Mesothelial cell of epicardium (in vitro differentiated cells): ENCODE measurements at regions not wholly inside any gene's neighbourhood (a gene's known extent, or its start where the extent isn't known, plus 50 kb on each side); places are given as distances from the start of the nearest gene placed in this dataset.

Source experiments
- DNase-seq, 2 experiments: peaks; one replicate each; pipeline ENCODE4 v3.0.0; 2021; ENCODE audit warnings: low spot score in 2 of 2; ENCODE audit not compliant: unreplicated experiment in 2 of 2
- H3K27ac Mint-ChIP-seq: 2 replicates; pipeline ENCODE4 v1.8.0; 2021; ENCODE audit warnings: mixed read lengths
- H3K27me3 Mint-ChIP-seq: 2 replicates; pipeline ENCODE4 v1.8.0; 2021; ENCODE audit warnings: low read depth, mixed read lengths
- H3K36me3 Mint-ChIP-seq: 2 replicates; pipeline ENCODE4 v1.8.0; 2021; ENCODE audit warnings: mixed read lengths
- H3K4me1 Mint-ChIP-seq: 2 replicates; pipeline ENCODE4 v1.8.0; 2021; ENCODE audit warnings: mixed read lengths
- H3K4me3 Mint-ChIP-seq: 2 replicates; pipeline ENCODE4 v1.8.0; 2021; ENCODE audit warnings: mild to moderate bottlenecking, moderate library complexity, mixed read lengths
- H3K9me3 Mint-ChIP-seq: 2 replicates; pipeline ENCODE4 v1.8.0; 2021; ENCODE audit warnings: mixed read lengths
- CTCF ChIP-seq: fragments of 200-600 bp; sonication (generic); IDR thresholded peaks from one replicate; pipeline ENCODE4 v1.5.0; 2021; ENCODE audit warnings: antibody characterized with exemption; ENCODE audit not compliant: unreplicated experiment

- H3K27ac Mint-ChIP-seq: no peak overlapping the region
Measured at GRCh38 chr6:82602776-82603175, 239.2 kb downstream of the TPBG start.

GRCh38 chr6:82603871-82604270, 240.3 kb downstream of the TPBG start:
- Mint-ChIP-seq H3K27ac (no peak overlapping the region), H3K9me3 (peaks cover 8% of the 10 kb centered on the region), H3K36me3 (peaks cover 2% of the 10 kb centered on the region), H3K4me1 (peaks cover 14% of the 10 kb centered on the region), H3K27me3 (no peaks in the 10 kb centered on the region), H3K4me3 (no peak overlapping the region)
- TF ChIP-seq CTCF: no peak
- no peak for DNase-seq

More at GRCh38 chr6:82602776-82603175, 239.2 kb downstream of the TPBG start:
- H3K4me1 Mint-ChIP-seq: peaks cover 7% of the 10 kb centered on the region
- no peaks in the 10 kb centered on the region for H3K27me3 Mint-ChIP-seq
- no peak for TF ChIP-seq CTCF
- H3K9me3 Mint-ChIP-seq: peaks cover 8% of the 10 kb centered on the region
- H3K36me3 Mint-ChIP-seq: peaks cover 2% of the 10 kb centered on the region
- no peak overlapping the region for H3K4me3 Mint-ChIP-seq
- DNase-seq: no peak

GRCh38 chr6:82607998-82608725, 244.5 kb downstream of the TPBG start:
- no peak for DNase-seq
- no peak overlapping the region for H3K4me3 Mint-ChIP-seq
- H3K9me3 Mint-ChIP-seq: peaks cover 8% of the 10 kb centered on the region
- H3K36me3 Mint-ChIP-seq: peaks cover 2% of the 10 kb centered on the region
- H3K27me3 Mint-ChIP-seq: no peaks in the 10 kb centered on the region
- TF ChIP-seq CTCF: no peak
- H3K27ac Mint-ChIP-seq: peak overlapping the region; percentile 17
- peaks cover 16% of the 10 kb centered on the region for H3K4me1 Mint-ChIP-seq

GRCh38 chr6:82608781-82609180, 245.2 kb downstream of the TPBG start:
- peaks cover 8% of the 10 kb centered on the region for H3K9me3 Mint-ChIP-seq
- peaks cover 16% of the 10 kb centered on the region for H3K4me1 Mint-ChIP-seq
- H3K27me3 Mint-ChIP-seq: no peaks in the 10 kb centered on the region

GRCh38 chr6:82611751-82612150, 248.1 kb downstream of the TPBG start:
- Mint-ChIP-seq H3K9me3 (no peaks in the 10 kb centered on the region), H3K4me1 (peaks cover 16% of the 10 kb centered on the region), H3K4me3 (no peak overlapping the region), H3K27me3 (no peaks in the 10 kb centered on the region), H3K36me3 (no peaks in the 10 kb centered on the region), H3K27ac (no peak overlapping the region)
- no peak for TF ChIP-seq CTCF
- no peak for DNase-seq

More at GRCh38 chr6:82608781-82609180, 245.2 kb downstream of the TPBG start:
- no peak overlapping the region for H3K4me3 Mint-ChIP-seq
- DNase-seq: no peak
- peaks cover 2% of the 10 kb centered on the region for H3K36me3 Mint-ChIP-seq
- TF ChIP-seq CTCF: no peak
- no peak overlapping the region for H3K27ac Mint-ChIP-seq
